Hepatocyte (in vitro differentiated cells): ENCODE measurements at regions not wholly inside any gene's neighbourhood (a gene's known extent, or its start where the extent isn't known, plus 50 kb on each side); places are given as distances from the start of the nearest gene placed in this dataset.

Source experiments
- CTCF ChIP-seq: fragments of 200-600 bp; sonication (generic); IDR thresholded peaks from 2 replicates; pipeline ENCODE4 v1.5.1; 2016; ENCODE audit warnings: antibody characterized with exemption, mild to moderate bottlenecking; ENCODE audit not compliant: poor library complexity
- EZH2 ChIP-seq: fragments of 200-600 bp; sonication (generic); IDR thresholded peaks from 2 replicates; pipeline ENCODE4 v1.6.1; 2016; ENCODE audit warnings: antibody characterized with exemption, mild to moderate bottlenecking, borderline replicate concordance

DNA sequence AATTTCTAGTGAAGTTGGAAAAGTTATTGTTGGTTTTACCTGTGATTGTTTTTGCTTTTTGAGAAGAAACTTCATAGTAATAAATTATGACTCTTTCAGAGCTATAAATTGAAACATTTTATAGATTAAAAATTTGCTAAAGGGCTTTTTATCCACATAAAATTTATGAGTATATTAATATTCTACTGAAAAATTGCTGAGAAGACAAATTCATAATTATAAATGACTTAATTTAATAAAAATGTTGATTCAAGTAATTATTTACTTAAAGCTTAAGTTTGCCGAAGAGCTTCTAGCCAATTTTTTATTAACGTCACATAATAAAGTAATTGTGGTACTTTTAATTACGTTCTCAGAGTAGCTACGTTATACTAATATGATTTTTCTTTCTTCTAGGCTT is 761.7 kb downstream of the DNAJB9 start:
- TF ChIP-seq EZH2: no peak
- TF ChIP-seq CTCF: no peak
